Mesendoderm (in vitro differentiated cells): ENCODE measurements at regions not wholly inside any gene's neighbourhood (a gene's known extent, or its start where the extent isn't known, plus 50 kb on each side); places are given as distances from the start of the nearest gene placed in this dataset.

Source experiments
- DNase-seq: peaks from one replicate; pipeline ENCODE4 v3.0.0; 2013
- H2AK5ac ChIP-seq: 2 replicates; pipeline ENCODE4 v1.6.1; 2013; ENCODE audit warnings: low read length, inconsistent platforms
- H2BK120ac ChIP-seq: 2 replicates; pipeline ENCODE4 v1.6.1; 2013; ENCODE audit warnings: low read depth, mild to moderate bottlenecking, low read length, moderate library complexity, mixed read lengths
- H2BK15ac ChIP-seq: replicated peaks from 2 replicates; pipeline ENCODE4 v1.6.1; 2013; ENCODE audit warnings: low read depth, mild to moderate bottlenecking, moderate library complexity
- H2BK5ac ChIP-seq: 2 replicates; pipeline ENCODE4 v1.6.1; 2013; ENCODE audit warnings: low read length, inconsistent platforms
- H3K18ac ChIP-seq: 2 replicates; pipeline ENCODE4 v1.6.1; 2013; ENCODE audit warnings: mild to moderate bottlenecking, low read length, mixed read lengths
- H3K23ac ChIP-seq: one replicate; pipeline ENCODE4 v1.6.1; 2013; ENCODE audit warnings: low read length
- H3K27ac ChIP-seq: 2 replicates; pipeline ENCODE4 v1.5.1; 2013; ENCODE audit warnings: low read depth, mild to moderate bottlenecking, inconsistent platforms, low read length, moderate library complexity
- H3K27me3 ChIP-seq: 2 replicates; pipeline ENCODE4 v1.6.1; 2013; ENCODE audit warnings: low read length, control low read depth, mild to moderate bottlenecking, inconsistent platforms; ENCODE audit not compliant: insufficient read depth, poor library complexity
- H3K36me3 ChIP-seq: 2 replicates; pipeline ENCODE4 v1.6.1; 2013; ENCODE audit warnings: low read length, inconsistent platforms; ENCODE audit not compliant: control insufficient read depth, insufficient read depth
- H3K4ac ChIP-seq: one replicate; pipeline ENCODE4 v1.6.1; 2013; ENCODE audit warnings: low read depth, mild to moderate bottlenecking, low read length, moderate library complexity
- H3K4me1 ChIP-seq: 2 replicates; pipeline ENCODE4 v1.6.1; 2013; ENCODE audit warnings: low read depth, low read length, inconsistent platforms; ENCODE audit not compliant: control insufficient read depth
- H3K4me2 ChIP-seq: 2 replicates; pipeline ENCODE4 v1.6.1; 2013; ENCODE audit warnings: low read length
- H3K4me3 ChIP-seq: 2 replicates; pipeline ENCODE4 v1.5.1; 2013; ENCODE audit warnings: mild to moderate bottlenecking, low read length
- H3K56ac ChIP-seq: one replicate; pipeline ENCODE4 v1.6.1; 2013; ENCODE audit warnings: low read length
- H3K79me1 ChIP-seq: 2 replicates; pipeline ENCODE4 v1.6.1; 2013; ENCODE audit warnings: low read length, inconsistent platforms
- H3K79me2 ChIP-seq: 2 replicates; pipeline ENCODE4 v1.6.1; 2013; ENCODE audit warnings: mild to moderate bottlenecking, low read length; ENCODE audit not compliant: control insufficient read depth, insufficient read depth
- H3K9ac ChIP-seq: 2 replicates; pipeline ENCODE4 v1.6.1; 2013; ENCODE audit warnings: low read length, inconsistent platforms
- H4K5ac ChIP-seq: one replicate; pipeline ENCODE4 v1.6.1; 2013; ENCODE audit warnings: low read length
- H4K8ac ChIP-seq: one replicate; pipeline ENCODE4 v1.6.1; 2013; ENCODE audit warnings: low read depth, mild to moderate bottlenecking, control low read depth, low read length, moderate library complexity
- WGBS: extraction: QIAGEN DNeasy Blood & Tissue Kit; methylation state at CpG from one replicate; pipeline ENCODE4 v1.1.7; 2013; ENCODE audit warnings: low lambda C conversion rate, missing lambda C conversion rate; ENCODE audit not compliant: insufficient coverage; ENCODE audit errors: extremely low coverage; 5-methylcytosine and 5-hydroxymethylcytosine counted together

DNA sequence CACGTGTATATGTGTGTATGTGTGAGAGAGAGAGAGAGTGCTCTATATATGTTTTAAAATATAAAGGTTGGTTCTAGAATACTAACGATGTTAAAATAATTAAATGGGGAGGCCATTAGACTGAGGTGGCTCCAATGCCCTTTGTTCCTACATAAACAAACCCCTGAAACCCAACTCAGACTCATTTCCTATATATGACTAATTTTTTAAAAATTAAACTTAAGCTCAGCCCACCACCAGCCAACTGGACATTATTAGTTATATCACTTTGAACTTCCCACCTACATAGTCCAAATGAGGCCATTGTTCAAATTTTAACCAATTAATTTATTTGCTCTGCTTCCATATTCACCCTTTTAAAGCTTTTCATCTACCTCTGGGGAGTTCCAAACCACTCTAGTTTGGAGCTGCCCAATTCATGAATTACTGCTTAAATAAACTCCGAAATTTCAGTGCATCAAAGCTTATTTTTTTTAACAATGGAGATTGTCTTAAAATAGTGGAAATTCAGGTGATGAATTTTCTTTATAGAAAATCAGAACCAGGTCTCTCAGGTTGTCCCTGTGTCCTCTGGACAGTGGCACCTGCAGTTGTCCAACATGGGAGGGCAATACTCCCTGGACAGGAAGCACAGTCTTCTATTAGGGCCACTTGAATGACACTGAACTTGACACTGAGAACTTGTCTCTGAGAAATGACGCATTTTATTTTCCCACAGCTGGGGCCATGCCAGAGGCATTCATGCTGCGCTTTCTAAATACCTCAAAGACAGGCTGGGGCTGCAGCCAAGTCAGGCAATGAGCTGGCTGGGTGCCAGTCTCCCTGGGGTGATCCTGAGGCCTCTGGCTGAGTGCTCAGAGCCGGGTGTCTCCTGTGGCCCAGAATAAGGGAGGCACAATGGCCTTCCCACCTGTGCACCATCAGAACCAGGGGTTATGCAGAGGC is 109.5 kb upstream of the TMEM72 start:
- H3K79me2 ChIP-seq: no peaks in the 10 kb centered on the region
- H3K4me1 ChIP-seq: no peaks in the 10 kb centered on the region
- no peak overlapping the region for H3K56ac ChIP-seq
- no peak overlapping the region for H3K18ac ChIP-seq
- no peak for DNase-seq
- H2AK5ac ChIP-seq: no peak overlapping the region
- WGBS: no CpG with 5 or more reads among the region's 6 CpGs
- H2BK120ac ChIP-seq: no peak overlapping the region
- no peaks in the 10 kb centered on the region for H3K79me1 ChIP-seq
- H3K9ac ChIP-seq: no peak overlapping the region
- H3K27me3 ChIP-seq: no peaks in the 10 kb centered on the region
- no peak overlapping the region for H2BK15ac ChIP-seq
- no peak overlapping the region for H4K8ac ChIP-seq
- no peak overlapping the region for H4K5ac ChIP-seq
- no peak overlapping the region for H3K4ac ChIP-seq
- no peak overlapping the region for H3K4me3 ChIP-seq
- H2BK5ac ChIP-seq: no peak overlapping the region
- H3K4me2 ChIP-seq: no peak overlapping the region
- no peaks in the 10 kb centered on the region for H3K36me3 ChIP-seq
- H3K27ac ChIP-seq: no peak overlapping the region
- no peak overlapping the region for H3K23ac ChIP-seq

GRCh38 chr10:44803862-44804261 is 107.3 kb upstream of the TMEM72 start:
- Histone ChIP-seq H2AK5ac (no peak overlapping the region), H2BK15ac (no peak overlapping the region), H4K8ac (no peak overlapping the region), H3K4ac (no peak overlapping the region), H3K79me2 (no peaks in the 10 kb centered on the region), H3K56ac (no peak overlapping the region), H2BK120ac (no peak overlapping the region), H3K79me1 (no peaks in the 10 kb centered on the region), H3K18ac (no peak overlapping the region), H3K9ac (no peak overlapping the region), H3K27me3 (no peaks in the 10 kb centered on the region), H3K4me2 (no peak overlapping the region), H3K23ac (no peak overlapping the region), H4K5ac (no peak overlapping the region), H3K4me1 (no peaks in the 10 kb centered on the region), H3K4me3 (no peak overlapping the region), H2BK5ac (no peak overlapping the region), H3K27ac (no peak overlapping the region), H3K36me3 (no peaks in the 10 kb centered on the region)
- no CpG with 5 or more reads among the region's 2 CpGs for WGBS
- no peak for DNase-seq

- no peak overlapping the region for H3K4ac ChIP-seq
- H3K9ac ChIP-seq: no peak overlapping the region
- H2BK5ac ChIP-seq: no peak overlapping the region
- H4K8ac ChIP-seq: no peak overlapping the region
- no peak overlapping the region for H4K5ac ChIP-seq
- no peak for DNase-seq
- no peak overlapping the region for H2AK5ac ChIP-seq
- no peaks in the 10 kb centered on the region for H3K79me2 ChIP-seq
- no peak overlapping the region for H3K56ac ChIP-seq
- no peak overlapping the region for H3K23ac ChIP-seq
- no peaks in the 10 kb centered on the region for H3K27me3 ChIP-seq
- H3K36me3 ChIP-seq: no peaks in the 10 kb centered on the region
- no peak overlapping the region for H3K4me3 ChIP-seq
- no peak overlapping the region for H2BK120ac ChIP-seq
- H3K4me2 ChIP-seq: no peak overlapping the region
- no peak overlapping the region for H3K27ac ChIP-seq
- WGBS: no CpG with 5 or more reads among the region's 1 CpG
- H3K79me1 ChIP-seq: no peaks in the 10 kb centered on the region
- no peak overlapping the region for H2BK15ac ChIP-seq
- no peak overlapping the region for H3K18ac ChIP-seq
- H3K4me1 ChIP-seq: no peaks in the 10 kb centered on the region
These were observed 106.5 kb upstream of the TMEM72 start for GRCh38 chr10:44804661-44805060.

- H2BK15ac ChIP-seq: no peak overlapping the region
- no peaks in the 10 kb centered on the region for H3K79me2 ChIP-seq
- H3K23ac ChIP-seq: no peak overlapping the region
- H3K4me2 ChIP-seq: no peak overlapping the region
- no peak overlapping the region for H3K18ac ChIP-seq
- no peak overlapping the region for H3K4me3 ChIP-seq
- H4K8ac ChIP-seq: no peak overlapping the region
- H2BK120ac ChIP-seq: no peak overlapping the region
- no peaks in the 10 kb centered on the region for H3K4me1 ChIP-seq
- no peak overlapping the region for H2AK5ac ChIP-seq
- no peaks in the 10 kb centered on the region for H3K79me1 ChIP-seq
- no peaks in the 10 kb centered on the region for H3K36me3 ChIP-seq
- H3K27me3 ChIP-seq: no peaks in the 10 kb centered on the region
- DNase-seq: no peak
- no peak overlapping the region for H3K56ac ChIP-seq
- no peak overlapping the region for H3K9ac ChIP-seq
- WGBS: no CpG with 5 or more reads among the region's 6 CpGs
- no peak overlapping the region for H3K4ac ChIP-seq
- H4K5ac ChIP-seq: no peak overlapping the region
- H2BK5ac ChIP-seq: no peak overlapping the region
- no peak overlapping the region for H3K27ac ChIP-seq
These were observed 105.5 kb upstream of the TMEM72 start for GRCh38 chr10:44805466-44806210.

GRCh38 chr10:44806950-44807349 is 104.2 kb upstream of the TMEM72 start:
- Histone ChIP-seq H2AK5ac (no peak overlapping the region), H3K27ac (no peak overlapping the region), H3K36me3 (no peaks in the 10 kb centered on the region), H3K18ac (no peak overlapping the region), H3K23ac (no peak overlapping the region), H4K5ac (no peak overlapping the region), H3K4ac (no peak overlapping the region), H2BK120ac (no peak overlapping the region), H4K8ac (no peak overlapping the region), H2BK15ac (no peak overlapping the region), H3K4me1 (no peaks in the 10 kb centered on the region), H3K79me1 (no peaks in the 10 kb centered on the region), H3K27me3 (no peaks in the 10 kb centered on the region), H3K56ac (no peak overlapping the region), H3K9ac (no peak overlapping the region), H2BK5ac (no peak overlapping the region), H3K4me3 (no peak overlapping the region), H3K4me2 (no peak overlapping the region), H3K79me2 (no peaks in the 10 kb centered on the region)
- no CpG with 5 or more reads among the region's 3 CpGs for WGBS
- DNase-seq: no peak
